ENCODE measurements at regions not wholly inside any gene's neighbourhood (a gene's known extent, or its start where the extent isn't known, plus 50 kb on each side); places are given as distances from the start of the nearest gene placed in this dataset.

- no peak for TF ChIP-seq PATZ1 (CRISPR knock-in tag; IDR thresholded peaks at IDR 0.05; ENCODE audit: borderline replicate concordance)
- no peak for TF ChIP-seq CSRNP3 (CRISPR knock-in tag; IDR thresholded peaks at IDR 0.05)
- TF ChIP-seq CREB5 (CRISPR knock-in tag; IDR thresholded peaks at IDR 0.05; ENCODE audit: low read depth): no peak
- no peak for TF ChIP-seq ZFP3 (CRISPR knock-in tag; IDR thresholded peaks at IDR 0.05)
- TF ChIP-seq OSR1 (CRISPR knock-in tag; IDR thresholded peaks at IDR 0.05): no peak
- no peak for TF ChIP-seq ZNF8 (CRISPR knock-in tag; IDR thresholded peaks at IDR 0.05)
These were observed 602.4 kb downstream of the METTL4 start for GRCh38 chr18:1968801-1969498.

Measured in SK-N-SH treated with all-trans-retinoic acid at 6 μM for 48 hours (cell line).